ENCODE measurements at regions not wholly inside any gene's neighbourhood (a gene's known extent, or its start where the extent isn't known, plus 50 kb on each side); places are given as distances from the start of the nearest gene placed in this dataset.

- TF ChIP-seq CTCF (IDR thresholded peaks at IDR 0.05): no peak
Measured at GRCh38 chr4:59503731-59504130, 1696.4 kb upstream of the ADGRL3 start.

- TF ChIP-seq CTCF (IDR thresholded peaks at IDR 0.05): no peak
Measured at GRCh38 chr4:59517007-59517406, 1683.1 kb upstream of the ADGRL3 start.

- no peak for TF ChIP-seq CTCF (IDR thresholded peaks at IDR 0.05)
Measured at GRCh38 chr4:59518005-59518823, 1681.9 kb upstream of the ADGRL3 start.

- TF ChIP-seq CTCF (IDR thresholded peaks at IDR 0.05): no peak
Measured at GRCh38 chr4:59525885-59526284, 1674.2 kb upstream of the ADGRL3 start.

GRCh38 chr4:59535541-59535940, 1664.6 kb upstream of the ADGRL3 start:
- no peak for TF ChIP-seq CTCF (IDR thresholded peaks at IDR 0.05)

- TF ChIP-seq CTCF (IDR thresholded peaks at IDR 0.05): no peak
Measured at GRCh38 chr4:59536428-59536827, 1663.7 kb upstream of the ADGRL3 start.

GRCh38 chr4:59537246-59537886, 1662.8 kb upstream of the ADGRL3 start:
- TF ChIP-seq CTCF (IDR thresholded peaks at IDR 0.05): no peak
